HEK293 (cell line): ENCODE measurements at regions not wholly inside any gene's neighbourhood (a gene's known extent, or its start where the extent isn't known, plus 50 kb on each side); places are given as distances from the start of the nearest gene placed in this dataset.

Experiments
- GFI1B ChIP-seq: fragments of 450-650 bp; formaldehyde crosslinking; IDR thresholded peaks from 2 replicates; pipeline ENCODE4 v1.5.1; 2016; ENCODE audit warnings: missing biosample characterization, missing genetic modification characterization
- IKZF3 ChIP-seq: fragments of 450-650 bp; IDR thresholded peaks from 2 replicates; pipeline ENCODE4 v1.5.0; 2018; ENCODE audit warnings: missing biosample characterization, mild to moderate bottlenecking, missing genetic modification characterization, moderate library complexity
- MEIS1 ChIP-seq: sonication (generic); formaldehyde crosslinking; IDR thresholded peaks from 2 replicates; pipeline ENCODE4 v1.8.1; 2022; ENCODE audit warnings: missing genetic modification reagents, mild to moderate bottlenecking, borderline replicate concordance
- PRDM1 ChIP-seq: fragments of 450-650 bp; formaldehyde crosslinking; IDR thresholded peaks from 2 replicates; pipeline ENCODE4; 2016; ENCODE audit warnings: missing biosample characterization, missing genetic modification characterization
- ZNF19 ChIP-seq: fragments of 450-650 bp; formaldehyde crosslinking; IDR thresholded peaks from 2 replicates; pipeline ENCODE4; 2016; ENCODE audit warnings: missing biosample characterization, missing genetic modification characterization, low read depth
- TF ChIP-seq, protein P1 (sequence below): fragments of 450-650 bp; formaldehyde crosslinking; IDR thresholded peaks from 2 replicates; pipeline ENCODE4 v1.5.1; 2016; ENCODE audit warnings: missing biosample characterization, missing genetic modification characterization
- TF ChIP-seq, protein P2 (sequence below): sonication (generic); formaldehyde crosslinking; IDR thresholded peaks from 2 replicates; pipeline ENCODE4 v1.8.1; 2022; ENCODE audit warnings: mild to moderate bottlenecking, moderate library complexity, missing genetic modification reagents
- TF ChIP-seq, protein P3 (sequence below): fragments of 450-650 bp; formaldehyde crosslinking; IDR thresholded peaks from 2 replicates; pipeline ENCODE4 v1.5.1; 2016; ENCODE audit warnings: missing biosample characterization, missing genetic modification characterization, low read depth
- TF ChIP-seq, protein P4 (sequence below): fragments of 450-650 bp; formaldehyde crosslinking; IDR thresholded peaks from 2 replicates; pipeline ENCODE4 v1.5.1; 2016; ENCODE audit warnings: missing biosample characterization, missing genetic modification characterization
- TF ChIP-seq, protein P5 (sequence below): fragments of 450-650 bp; formaldehyde crosslinking; optimal IDR thresholded peaks from 2 replicates; pipeline ENCODE3; 2016; ENCODE audit warnings: missing biosample characterization, mild to moderate bottlenecking, missing genetic modification characterization
- TF ChIP-seq, protein P6 (sequence below): fragments of 450-650 bp; formaldehyde crosslinking; IDR thresholded peaks from 2 replicates; pipeline ENCODE4 v1.5.1; 2016; ENCODE audit warnings: missing biosample characterization, missing genetic modification characterization
- TF ChIP-seq, protein P7 (sequence below): fragments of 450-650 bp; formaldehyde crosslinking; IDR thresholded peaks from 2 replicates; pipeline ENCODE4 v1.5.1; 2016; ENCODE audit warnings: missing biosample characterization, missing genetic modification characterization, low read depth

DNA sequence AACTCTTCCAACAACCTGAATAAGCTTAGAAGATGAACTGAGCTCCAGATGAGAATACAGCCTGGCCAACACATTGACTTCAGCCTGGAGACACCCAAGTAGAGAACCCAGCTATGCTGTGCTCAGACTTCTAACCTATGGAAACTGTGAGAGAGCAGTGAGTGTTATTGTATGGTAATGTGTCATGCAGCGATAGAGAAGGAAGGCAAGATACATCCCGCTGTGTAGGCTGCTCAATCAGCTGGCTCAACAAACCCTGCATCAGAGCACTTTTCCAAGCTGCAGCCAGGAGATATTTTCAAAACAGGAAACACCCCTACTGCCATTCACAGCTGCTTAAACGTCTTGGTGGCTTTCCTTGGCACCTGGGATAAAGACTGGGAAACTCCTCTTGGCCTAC, 321.3 kb downstream of the SIPA1L2 start:
- TF ChIP-seq PRDM1 (tag by site-specific recombination) = no peak
- TF ChIP-seq, protein P1, sequence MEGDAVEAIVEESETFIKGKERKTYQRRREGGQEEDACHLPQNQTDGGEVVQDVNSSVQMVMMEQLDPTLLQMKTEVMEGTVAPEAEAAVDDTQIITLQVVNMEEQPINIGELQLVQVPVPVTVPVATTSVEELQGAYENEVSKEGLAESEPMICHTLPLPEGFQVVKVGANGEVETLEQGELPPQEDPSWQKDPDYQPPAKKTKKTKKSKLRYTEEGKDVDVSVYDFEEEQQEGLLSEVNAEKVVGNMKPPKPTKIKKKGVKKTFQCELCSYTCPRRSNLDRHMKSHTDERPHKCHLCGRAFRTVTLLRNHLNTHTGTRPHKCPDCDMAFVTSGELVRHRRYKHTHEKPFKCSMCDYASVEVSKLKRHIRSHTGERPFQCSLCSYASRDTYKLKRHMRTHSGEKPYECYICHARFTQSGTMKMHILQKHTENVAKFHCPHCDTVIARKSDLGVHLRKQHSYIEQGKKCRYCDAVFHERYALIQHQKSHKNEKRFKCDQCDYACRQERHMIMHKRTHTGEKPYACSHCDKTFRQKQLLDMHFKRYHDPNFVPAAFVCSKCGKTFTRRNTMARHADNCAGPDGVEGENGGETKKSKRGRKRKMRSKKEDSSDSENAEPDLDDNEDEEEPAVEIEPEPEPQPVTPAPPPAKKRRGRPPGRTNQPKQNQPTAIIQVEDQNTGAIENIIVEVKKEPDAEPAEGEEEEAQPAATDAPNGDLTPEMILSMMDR (tag by site-specific recombination) = no peak
- TF ChIP-seq GFI1B (tag by site-specific recombination) = no peak
- TF ChIP-seq, protein P2, sequence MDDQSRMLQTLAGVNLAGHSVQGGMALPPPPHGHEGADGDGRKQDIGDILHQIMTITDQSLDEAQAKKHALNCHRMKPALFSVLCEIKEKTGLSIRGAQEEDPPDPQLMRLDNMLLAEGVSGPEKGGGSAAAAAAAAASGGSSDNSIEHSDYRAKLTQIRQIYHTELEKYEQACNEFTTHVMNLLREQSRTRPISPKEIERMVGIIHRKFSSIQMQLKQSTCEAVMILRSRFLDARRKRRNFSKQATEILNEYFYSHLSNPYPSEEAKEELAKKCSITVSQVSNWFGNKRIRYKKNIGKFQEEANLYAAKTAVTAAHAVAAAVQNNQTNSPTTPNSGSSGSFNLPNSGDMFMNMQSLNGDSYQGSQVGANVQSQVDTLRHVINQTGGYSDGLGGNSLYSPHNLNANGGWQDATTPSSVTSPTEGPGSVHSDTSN (CRISPR knock-in tag) = no peak
- TF ChIP-seq, protein P3, sequence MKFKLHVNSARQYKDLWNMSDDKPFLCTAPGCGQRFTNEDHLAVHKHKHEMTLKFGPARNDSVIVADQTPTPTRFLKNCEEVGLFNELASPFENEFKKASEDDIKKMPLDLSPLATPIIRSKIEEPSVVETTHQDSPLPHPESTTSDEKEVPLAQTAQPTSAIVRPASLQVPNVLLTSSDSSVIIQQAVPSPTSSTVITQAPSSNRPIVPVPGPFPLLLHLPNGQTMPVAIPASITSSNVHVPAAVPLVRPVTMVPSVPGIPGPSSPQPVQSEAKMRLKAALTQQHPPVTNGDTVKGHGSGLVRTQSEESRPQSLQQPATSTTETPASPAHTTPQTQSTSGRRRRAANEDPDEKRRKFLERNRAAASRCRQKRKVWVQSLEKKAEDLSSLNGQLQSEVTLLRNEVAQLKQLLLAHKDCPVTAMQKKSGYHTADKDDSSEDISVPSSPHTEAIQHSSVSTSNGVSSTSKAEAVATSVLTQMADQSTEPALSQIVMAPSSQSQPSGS (tag by site-specific recombination) = no peak
- TF ChIP-seq, protein P4, sequence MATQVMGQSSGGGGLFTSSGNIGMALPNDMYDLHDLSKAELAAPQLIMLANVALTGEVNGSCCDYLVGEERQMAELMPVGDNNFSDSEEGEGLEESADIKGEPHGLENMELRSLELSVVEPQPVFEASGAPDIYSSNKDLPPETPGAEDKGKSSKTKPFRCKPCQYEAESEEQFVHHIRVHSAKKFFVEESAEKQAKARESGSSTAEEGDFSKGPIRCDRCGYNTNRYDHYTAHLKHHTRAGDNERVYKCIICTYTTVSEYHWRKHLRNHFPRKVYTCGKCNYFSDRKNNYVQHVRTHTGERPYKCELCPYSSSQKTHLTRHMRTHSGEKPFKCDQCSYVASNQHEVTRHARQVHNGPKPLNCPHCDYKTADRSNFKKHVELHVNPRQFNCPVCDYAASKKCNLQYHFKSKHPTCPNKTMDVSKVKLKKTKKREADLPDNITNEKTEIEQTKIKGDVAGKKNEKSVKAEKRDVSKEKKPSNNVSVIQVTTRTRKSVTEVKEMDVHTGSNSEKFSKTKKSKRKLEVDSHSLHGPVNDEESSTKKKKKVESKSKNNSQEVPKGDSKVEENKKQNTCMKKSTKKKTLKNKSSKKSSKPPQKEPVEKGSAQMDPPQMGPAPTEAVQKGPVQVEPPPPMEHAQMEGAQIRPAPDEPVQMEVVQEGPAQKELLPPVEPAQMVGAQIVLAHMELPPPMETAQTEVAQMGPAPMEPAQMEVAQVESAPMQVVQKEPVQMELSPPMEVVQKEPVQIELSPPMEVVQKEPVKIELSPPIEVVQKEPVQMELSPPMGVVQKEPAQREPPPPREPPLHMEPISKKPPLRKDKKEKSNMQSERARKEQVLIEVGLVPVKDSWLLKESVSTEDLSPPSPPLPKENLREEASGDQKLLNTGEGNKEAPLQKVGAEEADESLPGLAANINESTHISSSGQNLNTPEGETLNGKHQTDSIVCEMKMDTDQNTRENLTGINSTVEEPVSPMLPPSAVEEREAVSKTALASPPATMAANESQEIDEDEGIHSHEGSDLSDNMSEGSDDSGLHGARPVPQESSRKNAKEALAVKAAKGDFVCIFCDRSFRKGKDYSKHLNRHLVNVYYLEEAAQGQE (tag by site-specific recombination) = no peak
- no peak for TF ChIP-seq ZNF19 (tag by site-specific recombination)
- TF ChIP-seq MEIS1 (CRISPR knock-in tag) = no peak
- TF ChIP-seq, protein P5, sequence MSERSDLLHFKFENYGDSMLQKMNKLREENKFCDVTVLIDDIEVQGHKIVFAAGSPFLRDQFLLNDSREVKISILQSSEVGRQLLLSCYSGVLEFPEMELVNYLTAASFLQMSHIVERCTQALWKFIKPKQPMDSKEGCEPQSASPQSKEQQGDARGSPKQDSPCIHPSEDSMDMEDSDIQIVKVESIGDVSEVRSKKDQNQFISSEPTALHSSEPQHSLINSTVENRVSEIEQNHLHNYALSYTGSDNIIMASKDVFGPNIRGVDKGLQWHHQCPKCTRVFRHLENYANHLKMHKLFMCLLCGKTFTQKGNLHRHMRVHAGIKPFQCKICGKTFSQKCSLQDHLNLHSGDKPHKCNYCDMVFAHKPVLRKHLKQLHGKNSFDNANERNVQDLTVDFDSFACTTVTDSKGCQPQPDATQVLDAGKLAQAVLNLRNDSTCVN (tag by site-specific recombination) = no peak
- TF ChIP-seq, protein P6, sequence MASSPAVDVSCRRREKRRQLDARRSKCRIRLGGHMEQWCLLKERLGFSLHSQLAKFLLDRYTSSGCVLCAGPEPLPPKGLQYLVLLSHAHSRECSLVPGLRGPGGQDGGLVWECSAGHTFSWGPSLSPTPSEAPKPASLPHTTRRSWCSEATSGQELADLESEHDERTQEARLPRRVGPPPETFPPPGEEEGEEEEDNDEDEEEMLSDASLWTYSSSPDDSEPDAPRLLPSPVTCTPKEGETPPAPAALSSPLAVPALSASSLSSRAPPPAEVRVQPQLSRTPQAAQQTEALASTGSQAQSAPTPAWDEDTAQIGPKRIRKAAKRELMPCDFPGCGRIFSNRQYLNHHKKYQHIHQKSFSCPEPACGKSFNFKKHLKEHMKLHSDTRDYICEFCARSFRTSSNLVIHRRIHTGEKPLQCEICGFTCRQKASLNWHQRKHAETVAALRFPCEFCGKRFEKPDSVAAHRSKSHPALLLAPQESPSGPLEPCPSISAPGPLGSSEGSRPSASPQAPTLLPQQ = no peak
- no peak for TF ChIP-seq IKZF3 (tag by site-specific recombination)
- TF ChIP-seq, protein P7, sequence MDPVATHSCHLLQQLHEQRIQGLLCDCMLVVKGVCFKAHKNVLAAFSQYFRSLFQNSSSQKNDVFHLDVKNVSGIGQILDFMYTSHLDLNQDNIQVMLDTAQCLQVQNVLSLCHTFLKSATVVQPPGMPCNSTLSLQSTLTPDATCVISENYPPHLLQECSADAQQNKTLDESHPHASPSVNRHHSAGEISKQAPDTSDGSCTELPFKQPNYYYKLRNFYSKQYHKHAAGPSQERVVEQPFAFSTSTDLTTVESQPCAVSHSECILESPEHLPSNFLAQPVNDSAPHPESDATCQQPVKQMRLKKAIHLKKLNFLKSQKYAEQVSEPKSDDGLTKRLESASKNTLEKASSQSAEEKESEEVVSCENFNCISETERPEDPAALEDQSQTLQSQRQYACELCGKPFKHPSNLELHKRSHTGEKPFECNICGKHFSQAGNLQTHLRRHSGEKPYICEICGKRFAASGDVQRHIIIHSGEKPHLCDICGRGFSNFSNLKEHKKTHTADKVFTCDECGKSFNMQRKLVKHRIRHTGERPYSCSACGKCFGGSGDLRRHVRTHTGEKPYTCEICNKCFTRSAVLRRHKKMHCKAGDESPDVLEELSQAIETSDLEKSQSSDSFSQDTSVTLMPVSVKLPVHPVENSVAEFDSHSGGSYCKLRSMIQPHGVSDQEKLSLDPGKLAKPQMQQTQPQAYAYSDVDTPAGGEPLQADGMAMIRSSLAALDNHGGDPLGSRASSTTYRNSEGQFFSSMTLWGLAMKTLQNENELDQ (tag by site-specific recombination) = no peak
